Natural killer cell (primary cell): ENCODE measurements at regions not wholly inside any gene's neighbourhood (a gene's known extent, or its start where the extent isn't known, plus 50 kb on each side); places are given as distances from the start of the nearest gene placed in this dataset.

Experiments used
- ATAC-seq, 3 donors: fragments of 150-1000 bp in 2 of 3; fragments of 200-7000 bp in 1 of 3; cut with Tn5 transposase; 1 replicate in 1 of 3; 2 replicates in 2 of 3; pipeline ENCODE4 v1.10.0; 2021; ENCODE audit warnings: mild to moderate bottlenecking in 2 of 3, moderate library complexity in 2 of 3
- DNase-seq, 2 donors: peaks; one replicate each; pipeline versions ENCODE4 v3.0.0 to v3.0.0-alpha.2; 2013 to 2021; ENCODE audit warnings: mixed read lengths in 1 of 2
- H3K27ac ChIP-seq: one replicate; pipeline ENCODE4 v1.5.1; 2013; ENCODE audit warnings: mild to moderate bottlenecking, low read length
- H3K27me3 ChIP-seq: one replicate; pipeline ENCODE4 v1.6.1; 2013; ENCODE audit warnings: low read length; ENCODE audit not compliant: control insufficient read depth, insufficient read depth
- H3K36me3 ChIP-seq: one replicate; pipeline ENCODE4 v1.6.1; 2013; ENCODE audit warnings: low read length; ENCODE audit not compliant: control insufficient read depth, insufficient read depth
- H3K4me1 ChIP-seq: one replicate; pipeline ENCODE4 v1.6.1; 2013; ENCODE audit warnings: low read length; ENCODE audit not compliant: control insufficient read depth, insufficient read depth
- H3K4me3 ChIP-seq: one replicate; pipeline ENCODE4 v1.5.1; 2013; ENCODE audit warnings: low read length
- H3K9me3 ChIP-seq: one replicate; pipeline ENCODE4 v1.6.1; 2013; ENCODE audit warnings: low read length; ENCODE audit not compliant: control insufficient read depth, insufficient read depth
- H3K27ac Mint-ChIP-seq, 2 donors: one replicate each; pipeline ENCODE4 v1.8.0; 2022; ENCODE audit warnings: mild to moderate bottlenecking in 2 of 2, mixed read lengths in 2 of 2, moderate library complexity in 1 of 2
- H3K27me3 Mint-ChIP-seq, 2 donors: one replicate each; pipeline ENCODE4 v1.8.0; 2022; ENCODE audit warnings: low read depth in 2 of 2, mixed read lengths in 2 of 2
- H3K36me3 Mint-ChIP-seq: one replicate; pipeline ENCODE4 v1.8.0; 2022; ENCODE audit warnings: mixed read lengths
- H3K4me1 Mint-ChIP-seq, 2 donors: one replicate each; pipeline ENCODE4 v1.8.0; 2022; ENCODE audit warnings: mixed read lengths in 2 of 2
- H3K4me3 Mint-ChIP-seq: one replicate; pipeline ENCODE4 v1.8.0; 2022; ENCODE audit warnings: mild to moderate bottlenecking, moderate library complexity, mixed read lengths
- H3K9me3 Mint-ChIP-seq, 2 donors: one replicate each; pipeline ENCODE4 v1.8.0; 2022; ENCODE audit warnings: mixed read lengths in 2 of 2
- CTCF ChIP-seq: fragments of 200-600 bp; IDR thresholded peaks from one replicate; pipeline ENCODE4 v1.8.0; 2022; ENCODE audit warnings: antibody characterized with exemption
- WGBS: methylation state at CpG from one replicate; pipeline ENCODE4 v1.1.7; 2013; ENCODE audit warnings: missing lambda C conversion rate; ENCODE audit not compliant: insufficient coverage; 5-methylcytosine and 5-hydroxymethylcytosine counted together
- intact Hi-C: fragments of 100-400 bp; cut with micrococcal nuclease; formaldehyde crosslinking; loops from one replicate; pipeline ENCODE4 v1.14.2; 2022

GRCh38 chr20:10137032-10137431, 81.6 kb upstream of the SNAP25 start:
- no peaks in the 10 kb centered on the region for H3K27me3 ChIP-seq
- no peaks in the 10 kb centered on the region for H3K4me1 Mint-ChIP-seq
- H3K4me1 ChIP-seq = no peaks in the 10 kb centered on the region
- H3K4me3 ChIP-seq = no peak overlapping the region
- no peak overlapping the region for H3K27ac Mint-ChIP-seq
- no peak overlapping the region for H3K4me3 Mint-ChIP-seq
- H3K36me3 ChIP-seq = no peaks in the 10 kb centered on the region
- 74% methylated on average over 3 of the region's 4 CpGs for WGBS
- ATAC-seq (no peak), DNase-seq (no peak)
- H3K27me3 Mint-ChIP-seq = peaks cover 10 to 16% of the 10 kb centered on the region in 2 donors
- no peak for TF ChIP-seq CTCF
- no peaks in the 10 kb centered on the region for H3K36me3 Mint-ChIP-seq
- H3K9me3 ChIP-seq = no peaks in the 10 kb centered on the region
- no peak overlapping the region for H3K27ac ChIP-seq
- intact Hi-C loops = no loop called here
- no peaks in the 10 kb centered on the region for H3K9me3 Mint-ChIP-seq

GRCh38 chr20:10137533-10137932, 81.1 kb upstream of the SNAP25 start:
- Mint-ChIP-seq H3K9me3 (no peaks in the 10 kb centered on the region), H3K27me3 (peaks cover 10 to 16% of the 10 kb centered on the region in 2 donors), H3K36me3 (no peaks in the 10 kb centered on the region), H3K4me1 (no peaks in the 10 kb centered on the region), H3K27ac (no peak overlapping the region), H3K4me3 (no peak overlapping the region)
- no peaks in the 10 kb centered on the region for H3K27me3 ChIP-seq
- H3K9me3 ChIP-seq = no peaks in the 10 kb centered on the region
- WGBS = 95% methylated on average over 3 of the region's 3 CpGs
- intact Hi-C loops = no loop called here
- ATAC-seq (no peak), DNase-seq (no peak)
- no peak for TF ChIP-seq CTCF
- no peak overlapping the region for H3K27ac ChIP-seq
- no peak overlapping the region for H3K4me3 ChIP-seq
- no peaks in the 10 kb centered on the region for H3K4me1 ChIP-seq
- no peaks in the 10 kb centered on the region for H3K36me3 ChIP-seq

GRCh38 chr20:10157549-10157948, 61.1 kb upstream of the SNAP25 start:
- no peak for TF ChIP-seq CTCF
- 83% methylated on average over 1 of the region's 1 CpG for WGBS
- H3K4me1 Mint-ChIP-seq = no peaks in the 10 kb centered on the region

GRCh38 chr20:10167040-10167439, 51.6 kb upstream of the SNAP25 start:
- H3K36me3 Mint-ChIP-seq = no peaks in the 10 kb centered on the region
- Histone ChIP-seq H3K36me3 (no peaks in the 10 kb centered on the region), H3K9me3 (no peaks in the 10 kb centered on the region), H3K4me1 (peaks cover 3% of the 10 kb centered on the region), H3K4me3 (no peak overlapping the region), H3K27ac (no peak overlapping the region), H3K27me3 (no peaks in the 10 kb centered on the region)
- no peak overlapping the region for H3K27ac Mint-ChIP-seq
- intact Hi-C loops = no loop called here
- peaks cover 11 to 20% of the 10 kb centered on the region in 2 donors for H3K27me3 Mint-ChIP-seq
- no peak for DNase-seq
- H3K9me3 Mint-ChIP-seq = no peaks in the 10 kb centered on the region
- 78% methylated on average over 2 of the region's 2 CpGs for WGBS
- no peak overlapping the region for H3K4me3 Mint-ChIP-seq
- no peak for ATAC-seq
- H3K4me1 Mint-ChIP-seq = peaks cover 0 to 4% of the 10 kb centered on the region in 2 donors
- TF ChIP-seq CTCF = no peak

More at GRCh38 chr20:10157549-10157948, 61.1 kb upstream of the SNAP25 start:
- intact Hi-C loops = no loop called here
- Histone ChIP-seq H3K4me3 (no peak overlapping the region), H3K27me3 (no peaks in the 10 kb centered on the region), H3K27ac (no peak overlapping the region), H3K36me3 (no peaks in the 10 kb centered on the region), H3K9me3 (no peaks in the 10 kb centered on the region), H3K4me1 (no peaks in the 10 kb centered on the region)
- Mint-ChIP-seq H3K36me3 (no peaks in the 10 kb centered on the region), H3K9me3 (peaks cover 3 to 6% of the 10 kb centered on the region in 2 donors), H3K27ac (no peak overlapping the region), H3K27me3 (peaks cover 0 to 13% of the 10 kb centered on the region in 2 donors), H3K4me3 (no peak overlapping the region)
- no peak for DNase-seq
- no peak for ATAC-seq
